Germinal center (tissue), 1 donor: ENCODE measurements at regions not wholly inside any gene's neighbourhood (a gene's known extent, or its start where the extent isn't known, plus 50 kb on each side); places are given as distances from the start of the nearest gene placed in this dataset.

Experiments used
- DNase-seq: peaks from one replicate; pipeline ENCODE4 v3.0.0; 2012; ENCODE audit warnings: mixed read lengths, low spot score

DNA sequence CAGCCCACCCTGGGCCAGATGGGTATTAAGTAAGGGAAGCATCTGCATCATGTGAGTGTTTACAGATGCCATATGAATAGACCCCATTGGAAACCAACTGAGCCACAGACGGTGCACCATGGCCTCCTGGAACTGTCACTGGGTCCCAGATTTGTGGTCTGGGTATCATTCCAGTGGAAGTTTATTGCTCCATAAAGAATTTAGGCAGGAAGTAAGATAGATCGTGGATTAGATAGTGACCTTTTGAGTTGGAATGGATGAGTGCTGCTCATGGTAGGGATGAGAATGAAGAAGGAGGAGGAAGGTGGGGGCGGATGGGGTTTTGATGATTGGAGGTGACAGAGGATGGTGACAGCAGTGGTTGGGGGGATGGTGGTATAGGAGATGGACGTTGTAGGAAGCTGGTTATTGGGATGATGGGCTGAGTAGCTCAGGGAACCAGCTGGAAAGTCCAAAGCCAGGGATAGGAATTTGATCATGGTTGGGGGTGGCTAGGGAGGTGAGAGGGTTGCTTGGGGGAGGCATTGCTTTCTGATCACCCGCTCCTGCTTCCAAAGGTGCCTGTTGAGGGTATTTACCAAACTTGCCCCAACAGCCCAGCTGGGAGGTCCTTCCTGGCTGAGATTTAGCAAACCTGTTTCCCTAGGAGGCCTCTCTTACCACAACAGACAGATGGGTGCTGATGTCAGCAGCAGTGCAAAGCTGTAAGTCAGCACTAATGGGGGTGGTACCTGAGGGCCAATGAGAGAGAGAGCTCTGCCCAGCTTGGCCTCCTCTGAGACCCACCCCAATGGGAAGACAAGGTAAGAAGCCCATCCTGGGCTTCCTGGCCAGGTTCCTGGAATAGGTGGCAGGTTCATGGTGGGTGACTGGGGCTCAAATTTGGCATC, 78.0 kb downstream of the VEGFA start:
- no peak for DNase-seq

DNA sequence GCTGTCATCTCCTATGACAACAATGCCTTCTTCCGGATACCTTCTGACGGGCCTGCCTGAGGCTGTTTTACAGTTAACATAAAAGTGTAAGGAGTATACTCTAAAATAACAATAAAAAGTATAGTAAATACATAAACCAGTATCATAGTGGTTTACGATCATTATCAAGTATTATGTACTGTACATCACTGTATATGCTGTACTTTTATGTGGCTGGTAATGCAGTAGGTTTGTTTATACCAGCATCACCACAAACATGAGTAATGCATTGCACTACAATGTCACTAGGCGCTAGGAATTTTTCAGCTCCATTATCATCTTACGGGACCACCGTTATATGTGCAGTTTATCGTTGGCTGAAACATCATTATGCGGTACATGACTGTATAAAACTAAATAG, 76.5 kb downstream of the VEGFA start:
- DNase-seq, result no peak

DNA sequence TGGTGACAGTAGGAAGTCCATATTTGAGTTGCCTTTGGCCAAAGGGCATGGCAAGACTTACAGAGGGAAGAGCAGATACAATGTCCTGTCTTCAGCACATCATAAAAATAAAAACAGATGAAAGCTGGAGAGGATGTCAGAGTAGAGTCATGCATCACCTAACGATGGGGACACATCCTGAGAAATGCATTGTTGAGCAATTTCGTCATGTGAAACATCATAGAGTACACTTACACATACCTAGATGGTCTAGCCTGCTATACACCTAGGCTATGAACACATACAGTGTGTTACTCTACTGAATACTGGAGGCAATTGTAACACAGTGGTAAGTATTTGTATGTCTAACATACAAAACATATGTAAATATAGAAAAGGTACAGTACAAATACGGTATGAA, 75.6 kb downstream of the VEGFA start:
- DNase-seq, result no peak

DNA sequence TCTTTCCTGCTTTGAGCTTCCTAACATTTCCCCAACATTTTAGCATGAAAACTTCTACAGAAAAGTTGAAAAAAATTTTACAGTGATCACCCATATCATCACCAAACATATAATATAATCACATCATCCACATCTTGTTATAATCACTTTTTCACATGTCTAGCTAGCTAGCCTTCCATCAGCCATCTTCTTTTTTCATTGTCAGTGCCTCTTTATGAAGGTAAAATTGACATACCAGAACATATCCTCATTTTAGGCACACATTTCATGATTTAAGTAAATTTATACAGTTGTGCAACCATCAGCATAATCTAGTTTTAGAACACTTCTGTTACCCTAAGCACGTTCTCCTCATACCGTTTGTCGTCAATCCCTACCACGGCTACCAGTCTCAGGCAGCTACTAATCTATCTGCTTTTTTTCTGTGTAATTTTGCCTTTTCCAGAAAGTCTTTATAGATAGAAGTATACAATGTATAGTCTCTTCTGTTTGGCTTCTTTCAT, 73.7 kb downstream of the VEGFA start:
- no peak for DNase-seq

DNA sequence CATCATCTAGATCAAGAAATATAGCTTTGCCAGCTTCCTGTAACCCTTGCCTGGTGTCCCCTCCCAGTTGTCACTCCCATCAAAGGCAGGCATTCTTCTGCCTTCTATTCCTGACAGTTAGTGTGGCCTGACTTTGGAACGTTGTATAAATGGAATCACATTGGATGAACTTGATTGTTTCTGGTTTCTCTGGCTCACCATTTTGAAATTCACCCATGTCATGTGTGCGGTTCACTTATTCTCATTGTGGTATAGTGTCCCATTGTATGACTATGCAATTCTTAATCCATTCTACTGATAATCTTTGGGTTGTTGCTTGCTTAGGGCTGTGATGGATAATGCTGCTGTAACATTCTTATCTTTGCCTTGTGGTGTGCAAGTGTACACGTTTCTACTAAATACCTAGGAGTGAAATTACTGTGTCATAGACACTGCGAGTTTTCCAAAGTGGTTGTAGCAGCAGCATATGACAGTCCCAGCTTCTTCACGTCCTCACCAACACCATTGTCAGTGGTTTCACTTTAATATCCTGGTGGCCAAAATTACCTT, 73.2 kb downstream of the VEGFA start:
- no peak for DNase-seq

DNA sequence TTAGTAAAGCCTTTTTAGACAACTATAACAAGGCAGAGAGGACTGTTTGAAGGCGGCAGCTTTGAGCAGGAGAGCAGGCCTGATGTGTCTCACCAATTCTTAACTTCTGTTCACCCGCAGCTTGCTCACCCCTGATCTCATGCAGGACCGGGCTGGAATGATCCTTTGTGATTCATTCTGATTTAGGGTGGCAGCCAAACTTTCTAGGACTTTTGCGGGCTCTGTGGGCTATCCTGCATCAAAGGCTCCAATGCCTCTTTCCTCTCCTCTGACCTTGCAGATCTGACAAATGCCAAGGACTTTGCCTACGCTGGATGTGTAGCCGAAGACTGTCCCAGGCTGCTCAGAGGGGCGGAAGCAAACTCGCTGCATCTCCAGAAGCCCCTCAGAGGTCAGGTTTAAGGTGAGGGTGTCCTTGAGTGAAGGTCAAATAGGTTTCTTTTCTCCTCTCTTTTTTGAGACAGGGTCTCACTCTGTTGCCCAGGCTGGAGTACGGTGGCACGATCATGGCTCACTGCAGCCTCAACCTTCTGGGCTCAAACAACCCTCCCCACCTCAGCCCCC, 72.3 kb downstream of the VEGFA start:
- DNase-seq, result no peak

DNA sequence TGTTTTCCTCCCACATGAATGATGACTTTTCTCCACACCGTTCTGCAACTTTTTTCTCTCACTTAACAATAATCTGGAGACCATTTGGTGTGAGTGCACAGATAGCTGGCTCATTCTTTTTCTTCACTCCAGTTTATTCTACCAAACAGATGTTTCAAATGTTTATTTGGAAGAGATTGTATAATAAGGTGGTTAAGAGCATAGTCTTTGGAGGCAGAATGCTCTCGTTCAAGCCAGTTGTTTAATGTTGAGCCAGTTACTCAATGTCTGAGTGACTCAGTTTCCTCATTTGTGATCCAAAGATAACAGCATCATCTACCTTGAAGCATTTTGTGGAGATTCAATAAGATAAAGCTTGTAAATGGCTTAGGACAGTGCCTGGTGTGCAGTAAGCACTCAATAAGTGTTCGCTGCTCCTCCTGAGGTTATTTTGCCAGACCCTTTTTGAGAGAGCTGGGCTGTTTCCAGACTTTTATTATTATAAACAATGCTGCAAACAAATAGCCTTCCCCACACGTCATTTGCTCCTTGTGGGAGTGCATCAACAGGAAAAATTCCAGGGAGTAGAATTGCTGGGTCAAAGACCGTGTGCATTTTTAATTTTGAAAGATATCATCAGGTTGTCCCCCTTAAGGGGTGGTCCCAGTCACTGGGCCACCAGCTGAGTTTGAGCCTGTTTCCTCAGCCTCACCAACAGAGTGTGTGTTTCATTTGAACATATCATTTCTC, 70.6 kb downstream of the VEGFA start:
- DNase-seq, result no peak

DNA sequence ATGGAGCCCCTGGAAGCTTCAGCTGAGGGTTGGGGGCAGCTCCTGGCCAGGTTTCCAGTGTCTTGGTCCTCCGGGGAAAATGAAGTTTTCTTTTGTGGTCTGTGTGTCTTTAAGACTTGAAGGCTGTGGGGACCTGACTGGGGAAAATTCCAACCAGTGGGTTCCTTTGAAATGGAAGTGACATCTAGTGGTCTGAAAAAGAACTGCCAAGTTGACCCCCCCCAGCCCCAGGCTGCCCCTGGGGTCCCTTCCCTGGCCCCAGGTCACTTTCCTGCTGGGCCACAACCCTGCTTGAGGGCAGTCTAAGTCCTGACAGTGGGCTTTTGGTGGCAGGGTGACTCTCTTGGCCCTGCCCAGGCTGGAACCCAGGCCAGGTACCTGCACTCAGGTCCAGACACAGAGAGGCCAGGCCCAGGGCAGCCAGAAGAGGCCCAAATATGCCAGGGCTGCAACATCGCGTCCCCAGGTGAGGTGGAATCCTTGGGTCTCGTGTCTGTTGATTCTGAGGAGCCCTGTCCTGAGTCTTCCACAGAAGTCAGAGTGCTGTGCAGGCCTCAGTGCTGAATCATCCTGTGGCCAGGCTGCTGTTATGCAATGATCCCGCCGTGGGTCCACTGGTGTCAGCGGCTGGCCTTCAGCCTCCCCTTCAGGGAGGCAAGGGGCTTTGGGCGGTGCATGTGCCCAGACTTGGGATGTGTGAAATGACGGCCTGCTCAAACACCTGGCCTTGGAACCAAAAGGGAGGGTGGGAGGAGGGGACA, 68.4 kb downstream of the VEGFA start:
- no peak for DNase-seq

DNA sequence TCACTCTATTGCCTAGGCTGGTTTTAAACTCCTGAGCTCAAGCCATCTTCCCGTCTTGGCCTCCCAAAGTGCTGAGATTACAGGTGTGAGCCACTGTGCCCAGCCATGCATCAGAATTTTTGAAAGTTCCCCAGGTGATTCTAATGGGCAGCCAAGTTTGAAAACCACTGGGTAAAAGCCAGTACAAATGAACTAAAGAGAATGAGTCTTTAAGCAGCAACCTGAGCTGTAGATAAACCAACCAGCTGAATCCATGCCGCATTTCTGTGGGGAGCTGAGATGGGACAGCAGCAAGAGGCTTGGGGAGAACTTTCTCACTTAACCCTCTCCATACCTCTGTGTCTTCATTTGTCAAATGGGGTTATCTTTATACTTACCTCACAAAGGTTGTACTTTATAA, 67.5 kb downstream of the VEGFA start:
- no peak for DNase-seq

DNA sequence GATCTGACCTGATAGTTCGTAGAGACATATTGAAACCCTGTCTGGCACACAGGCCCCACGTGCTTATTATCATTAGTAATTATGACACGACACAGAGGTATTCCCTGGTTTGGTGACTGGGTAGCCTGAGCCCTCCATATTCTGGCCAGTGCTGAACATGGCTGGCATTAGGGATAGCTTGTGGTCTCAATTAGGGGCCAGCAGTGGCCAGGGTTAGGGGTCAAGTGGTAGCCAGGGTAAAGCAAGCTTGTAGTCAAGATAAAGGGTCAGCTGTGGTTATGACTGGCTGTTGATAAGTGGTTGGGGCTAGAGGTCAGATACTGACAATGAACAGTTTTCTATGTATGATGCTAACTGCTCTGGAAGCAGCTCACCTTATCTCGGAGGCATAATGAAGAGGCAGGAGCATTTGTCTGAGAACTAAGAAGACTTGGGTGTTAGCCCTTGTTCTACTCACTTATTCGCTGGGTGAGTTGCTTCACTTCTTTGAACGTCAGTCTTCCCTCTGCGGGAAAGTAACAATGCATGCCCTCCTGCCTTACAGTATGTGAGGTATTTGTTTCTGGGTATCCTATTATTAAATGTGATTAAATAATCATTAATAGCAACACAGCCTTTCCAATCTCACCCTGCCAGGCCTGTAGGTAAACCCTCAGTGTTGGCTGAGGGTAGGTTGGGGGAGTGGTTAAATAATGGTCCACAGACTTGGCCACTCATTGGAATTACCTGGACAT, 66.7 kb downstream of the VEGFA start:
- DNase-seq, result no peak
